ENCODE measurements at regions not wholly inside any gene's neighbourhood (a gene's known extent, or its start where the extent isn't known, plus 50 kb on each side); places are given as distances from the start of the nearest gene placed in this dataset.

DNA sequence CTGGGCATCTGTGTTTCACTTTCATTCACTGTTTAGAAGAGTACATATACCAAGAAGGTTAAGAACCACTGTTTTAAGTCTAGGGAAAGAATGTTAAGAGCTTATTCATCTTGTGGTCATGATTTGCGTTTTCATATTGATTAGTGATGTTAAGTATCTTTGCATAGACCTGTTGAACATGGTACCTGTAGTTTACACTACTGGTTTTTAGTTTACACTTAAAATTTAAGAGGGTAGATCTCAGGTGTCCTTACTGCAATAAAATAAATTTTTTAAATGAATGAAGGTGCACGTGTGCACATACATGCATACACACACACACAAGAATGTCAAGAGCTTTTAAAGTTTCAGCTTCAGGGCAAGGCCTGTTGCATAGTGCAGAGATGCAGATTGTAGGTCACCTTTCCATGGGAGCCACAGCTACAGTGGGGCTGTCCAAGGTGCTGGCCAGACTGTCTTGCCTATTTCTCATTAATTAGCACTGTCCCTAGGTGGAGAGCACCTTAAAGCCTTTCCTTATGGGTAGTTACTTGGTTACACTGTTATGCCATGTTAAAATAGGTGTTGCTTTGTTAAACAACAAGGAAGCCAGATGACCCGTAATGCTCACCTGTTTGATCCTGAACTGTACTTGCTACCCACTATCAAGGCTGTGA, 543.0 kb upstream of the DAB1 start:
- Histone ChIP-seq H4K20me1 (ENCODE audit: low read depth, low read length) (no peaks in the 10 kb centered on the region), H3K27me3 (ENCODE audit: low read length) (no peaks in the 10 kb centered on the region), H2AFZ (ENCODE audit: low read depth, low read length, severe bottlenecking) (no peak overlapping the region), H3K27ac (ENCODE audit: low read depth, low read length) (no peak overlapping the region), H3K9ac (ENCODE audit: low read length) (no peak overlapping the region), H3K9me3 (ENCODE audit: insufficient read depth, low read length) (no peaks in the 10 kb centered on the region), H3F3A (ENCODE audit: insufficient read depth) (no peaks in the 10 kb centered on the region), H3K4me3 (ENCODE audit: insufficient read depth, low read length, poor library complexity, severe bottlenecking) (no peak overlapping the region), H3K9me2 (replicated peaks; ENCODE audit: insufficient read depth, low read length) (no peaks in the 10 kb centered on the region), H3K4me2 (ENCODE audit: low read depth, low read length, poor library complexity, severe bottlenecking) (no peak overlapping the region), H3K36me3 (ENCODE audit: low read length) (no peaks in the 10 kb centered on the region), H3K79me2 (ENCODE audit: insufficient read depth, low read length) (no peaks in the 10 kb centered on the region)
- TF ChIP-seq EZH2phosphoT487 (conservative IDR thresholded peaks at IDR 0.05; ENCODE audit: low read length) = no peak
- TF ChIP-seq CTCF (IDR thresholded peaks at IDR 0.05; ENCODE audit: insufficient read depth, low read length, poor library complexity, severe bottlenecking) = no peak

GRCh38 chr1:57966340-57966739, 542.5 kb upstream of the DAB1 start:
- Histone ChIP-seq H3F3A (ENCODE audit: insufficient read depth) (no peaks in the 10 kb centered on the region), H3K36me3 (ENCODE audit: low read length) (no peaks in the 10 kb centered on the region), H3K4me3 (ENCODE audit: insufficient read depth, low read length, poor library complexity, severe bottlenecking) (no peak overlapping the region), H3K27me3 (ENCODE audit: low read length) (no peaks in the 10 kb centered on the region), H3K4me2 (ENCODE audit: low read depth, low read length, poor library complexity, severe bottlenecking) (no peak overlapping the region), H3K9me3 (ENCODE audit: insufficient read depth, low read length) (no peaks in the 10 kb centered on the region), H3K9me2 (replicated peaks; ENCODE audit: insufficient read depth, low read length) (no peaks in the 10 kb centered on the region), H2AFZ (ENCODE audit: low read depth, low read length, severe bottlenecking) (no peak overlapping the region), H3K27ac (ENCODE audit: low read depth, low read length) (no peak overlapping the region), H3K79me2 (ENCODE audit: insufficient read depth, low read length) (no peaks in the 10 kb centered on the region), H4K20me1 (ENCODE audit: low read depth, low read length) (no peaks in the 10 kb centered on the region), H3K9ac (ENCODE audit: low read length) (no peak overlapping the region)
- no peak for TF ChIP-seq CTCF (IDR thresholded peaks at IDR 0.05; ENCODE audit: insufficient read depth, low read length, poor library complexity, severe bottlenecking)

- H3F3A ChIP-seq (ENCODE audit: insufficient read depth) = no peaks in the 10 kb centered on the region
Measured at GRCh38 chr1:57963581-57963980, 539.7 kb upstream of the DAB1 start.

More at GRCh38 chr1:57963581-57963980, 539.7 kb upstream of the DAB1 start:
- no peaks in the 10 kb centered on the region for H4K20me1 ChIP-seq (ENCODE audit: low read depth, low read length)
- no peaks in the 10 kb centered on the region for H3K9me3 ChIP-seq (ENCODE audit: insufficient read depth, low read length)
- TF ChIP-seq EZH2phosphoT487 (conservative IDR thresholded peaks at IDR 0.05; ENCODE audit: low read length) (no peak), CTCF (IDR thresholded peaks at IDR 0.05; ENCODE audit: insufficient read depth, low read length, poor library complexity, severe bottlenecking) (no peak)
- no peaks in the 10 kb centered on the region for H3K79me2 ChIP-seq (ENCODE audit: insufficient read depth, low read length)
- H3K27ac ChIP-seq (ENCODE audit: low read depth, low read length) = no peak overlapping the region
- no peak overlapping the region for H3K9ac ChIP-seq (ENCODE audit: low read length)
- H2AFZ ChIP-seq (ENCODE audit: low read depth, low read length, severe bottlenecking) = no peak overlapping the region
- no peaks in the 10 kb centered on the region for H3K27me3 ChIP-seq (ENCODE audit: low read length)
- H3K4me2 ChIP-seq (ENCODE audit: low read depth, low read length, poor library complexity, severe bottlenecking) = no peak overlapping the region
- no peaks in the 10 kb centered on the region for H3K9me2 ChIP-seq (replicated peaks; ENCODE audit: insufficient read depth, low read length)
- H3K36me3 ChIP-seq (ENCODE audit: low read length) = no peaks in the 10 kb centered on the region
- H3K4me3 ChIP-seq (ENCODE audit: insufficient read depth, low read length, poor library complexity, severe bottlenecking) = no peak overlapping the region
